Activated CD8-positive, alpha-beta T cell treated with anti-CD3 and anti-CD28 coated beads, Interleukin-2, amount 10 ng/mL, durations not matched to agents 7 days and 5 days (primary cell): ENCODE measurements at regions not wholly inside any gene's neighbourhood (a gene's known extent, or its start where the extent isn't known, plus 50 kb on each side); places are given as distances from the start of the nearest gene placed in this dataset.
A peak's percentile ranks its signal among the peaks of the same experiment; 100 is the strongest.

Source experiments
- ATAC-seq: fragments of 150-1000 bp; cut with Tn5 transposase; one replicate; pipeline ENCODE4 v1.10.0; 2021; ENCODE audit warnings: moderate library complexity
- CTCF ChIA-PET: fragments of 350-600 bp; sonication (Branson Sonifier 250); formaldehyde crosslinking; loops from one replicate; lab custom pipeline; 2021; ENCODE audit warnings: antibody characterized with exemption; lab: Charles Lee
- POLR2A ChIA-PET: fragments of 350-600 bp; sonication (Branson Sonifier 250); formaldehyde crosslinking; loops from one replicate; lab custom pipeline; 2021; ENCODE audit warnings: antibody characterized with exemption; lab: Charles Lee
- DNase-seq: peaks from one replicate; pipeline ENCODE4 v3.0.0-alpha.2; 2020
- H3K27ac Mint-ChIP-seq: one replicate; pipeline ENCODE4 v1.8.0; 2021; ENCODE audit warnings: mild to moderate bottlenecking, mixed read lengths
- H3K27me3 Mint-ChIP-seq: one replicate; pipeline ENCODE4 v1.8.0; 2021; ENCODE audit warnings: low read depth, mixed read lengths
- H3K36me3 Mint-ChIP-seq: one replicate; pipeline ENCODE4 v1.8.0; 2021; ENCODE audit warnings: low read depth, mixed read lengths
- H3K4me1 Mint-ChIP-seq: one replicate; pipeline ENCODE4 v1.8.0; 2021; ENCODE audit warnings: low read depth, mixed read lengths
- H3K4me3 Mint-ChIP-seq: one replicate; pipeline ENCODE4 v1.8.0; 2021; ENCODE audit warnings: mild to moderate bottlenecking, mixed read lengths
- H3K9me3 Mint-ChIP-seq: one replicate; pipeline ENCODE4 v1.8.0; 2022; ENCODE audit warnings: mixed read lengths; ENCODE audit not compliant: insufficient read depth

- no peaks in the 10 kb centered on the region for H3K9me3 Mint-ChIP-seq
- no peak for ATAC-seq
- H3K36me3 Mint-ChIP-seq, result no peaks in the 10 kb centered on the region
- no peak overlapping the region for H3K4me3 Mint-ChIP-seq
- POLR2A ChIA-PET, result no interaction called here
- H3K27me3 Mint-ChIP-seq, result no peaks in the 10 kb centered on the region
- no peaks in the 10 kb centered on the region for H3K4me1 Mint-ChIP-seq
- no peak for DNase-seq
- CTCF ChIA-PET, result no interaction called here
- no peak overlapping the region for H3K27ac Mint-ChIP-seq
These were observed 362.6 kb upstream of the SMC2 start for GRCh38 chr9:103731541-103731940.

- DNase-seq (no peak), ATAC-seq (no peak)
- no peaks in the 10 kb centered on the region for H3K27me3 Mint-ChIP-seq
- ChIA-PET POLR2A (no interaction called here), CTCF (no interaction called here)
- H3K27ac Mint-ChIP-seq, result no peak overlapping the region
- H3K36me3 Mint-ChIP-seq, result no peaks in the 10 kb centered on the region
- no peak overlapping the region for H3K4me3 Mint-ChIP-seq
- H3K4me1 Mint-ChIP-seq, result no peaks in the 10 kb centered on the region
- no peaks in the 10 kb centered on the region for H3K9me3 Mint-ChIP-seq
These were observed 359.6 kb upstream of the SMC2 start for GRCh38 chr9:103734471-103734870.

GRCh38 chr9:103755441-103755840 lies 338.7 kb upstream of the SMC2 start:
- DNase-seq (no peak), ATAC-seq (no peak)
- no peaks in the 10 kb centered on the region for H3K4me1 Mint-ChIP-seq
- ChIA-PET CTCF (no interaction called here), POLR2A (no interaction called here)
- H3K36me3 Mint-ChIP-seq, result no peaks in the 10 kb centered on the region
- H3K4me3 Mint-ChIP-seq, result no peak overlapping the region
- H3K27me3 Mint-ChIP-seq, result no peaks in the 10 kb centered on the region
- no peaks in the 10 kb centered on the region for H3K9me3 Mint-ChIP-seq
- no peak overlapping the region for H3K27ac Mint-ChIP-seq

- H3K4me1 Mint-ChIP-seq, result no peaks in the 10 kb centered on the region
- ATAC-seq (no peak), DNase-seq (no peak)
- H3K27me3 Mint-ChIP-seq, result no peaks in the 10 kb centered on the region
- POLR2A ChIA-PET, result no interaction called here
- CTCF ChIA-PET, result no interaction called here
- H3K36me3 Mint-ChIP-seq, result no peaks in the 10 kb centered on the region
- no peak overlapping the region for H3K27ac Mint-ChIP-seq
- H3K4me3 Mint-ChIP-seq, result no peak overlapping the region
- H3K9me3 Mint-ChIP-seq, result no peaks in the 10 kb centered on the region
These were observed 338.1 kb upstream of the SMC2 start for GRCh38 chr9:103755986-103756385.

GRCh38 chr9:103757062-103757461 lies 337.0 kb upstream of the SMC2 start:
- ChIA-PET CTCF (no interaction called here), POLR2A (no interaction called here)
- H3K9me3 Mint-ChIP-seq, result no peaks in the 10 kb centered on the region
- no peak overlapping the region for H3K4me3 Mint-ChIP-seq
- DNase-seq (no peak), ATAC-seq (no peak)
- H3K27me3 Mint-ChIP-seq, result no peaks in the 10 kb centered on the region
- no peak overlapping the region for H3K27ac Mint-ChIP-seq
- H3K4me1 Mint-ChIP-seq, result no peaks in the 10 kb centered on the region
- no peaks in the 10 kb centered on the region for H3K36me3 Mint-ChIP-seq

- no peaks in the 10 kb centered on the region for H3K4me1 Mint-ChIP-seq
- no peak overlapping the region for H3K27ac Mint-ChIP-seq
- no peaks in the 10 kb centered on the region for H3K27me3 Mint-ChIP-seq
- CTCF ChIA-PET, result no interaction called here
- POLR2A ChIA-PET, result interaction anchor here (0.6 kb wide), 1 partner anchor 37 kb away, joined by 3 read pairs; no protein-coding TSS in a partner anchor
- H3K9me3 Mint-ChIP-seq, result no peaks in the 10 kb centered on the region
- ATAC-seq (no peak), DNase-seq (no peak)
- no peaks in the 10 kb centered on the region for H3K36me3 Mint-ChIP-seq
- H3K4me3 Mint-ChIP-seq, result no peak overlapping the region
These were observed 332.6 kb upstream of the SMC2 start for GRCh38 chr9:103761466-103761865.

GRCh38 chr9:103789686-103790085 lies 304.4 kb upstream of the SMC2 start:
- ChIA-PET POLR2A (no interaction called here), CTCF (interaction anchor here (1.3 kb wide), 1 partner anchor 10 kb away, joined by 3 read pairs; no protein-coding TSS in a partner anchor)
- Mint-ChIP-seq H3K36me3 (no peaks in the 10 kb centered on the region), H3K27me3 (no peaks in the 10 kb centered on the region), H3K4me3 (no peak overlapping the region), H3K27ac (no peak overlapping the region), H3K4me1 (no peaks in the 10 kb centered on the region), H3K9me3 (no peaks in the 10 kb centered on the region)
- ATAC-seq (no peak), DNase-seq (no peak)

GRCh38 chr9:103798620-103799019 lies 295.5 kb upstream of the SMC2 start:
- H3K36me3 Mint-ChIP-seq, result no peaks in the 10 kb centered on the region
- no peak overlapping the region for H3K27ac Mint-ChIP-seq
- no peaks in the 10 kb centered on the region for H3K27me3 Mint-ChIP-seq
- peaks cover 4% of the 10 kb centered on the region for H3K9me3 Mint-ChIP-seq
- ChIA-PET CTCF (no interaction called here), POLR2A (no interaction called here)
- peak; percentile 22 for DNase-seq
- ATAC-seq, result peak; percentile 90
- no peak overlapping the region for H3K4me3 Mint-ChIP-seq
- H3K4me1 Mint-ChIP-seq, result peaks cover 5% of the 10 kb centered on the region

- H3K9me3 Mint-ChIP-seq, result peaks cover 4% of the 10 kb centered on the region
- ChIA-PET CTCF (interaction anchor here (1.2 kb wide), 1 partner anchor 10 kb away, joined by 3 read pairs; no protein-coding TSS in a partner anchor), POLR2A (no interaction called here)
- no peak overlapping the region for H3K27ac Mint-ChIP-seq
- no peaks in the 10 kb centered on the region for H3K36me3 Mint-ChIP-seq
- ATAC-seq, result no peak
- DNase-seq, result no peak
- no peaks in the 10 kb centered on the region for H3K27me3 Mint-ChIP-seq
- H3K4me3 Mint-ChIP-seq, result no peak overlapping the region
- peaks cover 5% of the 10 kb centered on the region for H3K4me1 Mint-ChIP-seq
These were observed 294.1 kb upstream of the SMC2 start for GRCh38 chr9:103799959-103800358.

GRCh38 chr9:103802068-103802467 lies 292.0 kb upstream of the SMC2 start:
- peaks cover 4% of the 10 kb centered on the region for H3K9me3 Mint-ChIP-seq
- POLR2A ChIA-PET, result no interaction called here
- DNase-seq (no peak), ATAC-seq (no peak)
- H3K4me3 Mint-ChIP-seq, result no peak overlapping the region
- no peaks in the 10 kb centered on the region for H3K36me3 Mint-ChIP-seq
- peaks cover 5% of the 10 kb centered on the region for H3K4me1 Mint-ChIP-seq
- H3K27me3 Mint-ChIP-seq, result no peaks in the 10 kb centered on the region
- CTCF ChIA-PET, result no interaction called here
- H3K27ac Mint-ChIP-seq, result no peak overlapping the region

GRCh38 chr9:103803245-103803644 lies 290.9 kb upstream of the SMC2 start:
- peaks cover 4% of the 10 kb centered on the region for H3K9me3 Mint-ChIP-seq
- H3K4me1 Mint-ChIP-seq, result peaks cover 5% of the 10 kb centered on the region
- no peak overlapping the region for H3K27ac Mint-ChIP-seq
- DNase-seq (no peak), ATAC-seq (no peak)
- ChIA-PET CTCF (no interaction called here), POLR2A (no interaction called here)
- H3K36me3 Mint-ChIP-seq, result no peaks in the 10 kb centered on the region
- no peaks in the 10 kb centered on the region for H3K27me3 Mint-ChIP-seq
- no peak overlapping the region for H3K4me3 Mint-ChIP-seq

- no peak for ATAC-seq
- Mint-ChIP-seq H3K4me3 (no peak overlapping the region), H3K4me1 (no peaks in the 10 kb centered on the region), H3K9me3 (peaks cover 4% of the 10 kb centered on the region), H3K27ac (no peak overlapping the region), H3K36me3 (no peaks in the 10 kb centered on the region), H3K27me3 (no peaks in the 10 kb centered on the region)
- POLR2A ChIA-PET, result no interaction called here
- CTCF ChIA-PET, result no interaction called here
- DNase-seq, result no peak
These were observed 289.9 kb upstream of the SMC2 start for GRCh38 chr9:103804077-103804735.

GRCh38 chr9:103809745-103810144 lies 284.4 kb upstream of the SMC2 start:
- Mint-ChIP-seq H3K36me3 (no peaks in the 10 kb centered on the region), H3K4me1 (no peaks in the 10 kb centered on the region), H3K27me3 (no peaks in the 10 kb centered on the region), H3K4me3 (no peak overlapping the region), H3K27ac (no peak overlapping the region), H3K9me3 (no peaks in the 10 kb centered on the region)
- ATAC-seq, result no peak
- ChIA-PET POLR2A (no interaction called here), CTCF (no interaction called here)
- no peak for DNase-seq
